ENCODE measurements at regions not wholly inside any gene's neighbourhood (a gene's known extent, or its start where the extent isn't known, plus 50 kb on each side); places are given as distances from the start of the nearest gene placed in this dataset.

DNA sequence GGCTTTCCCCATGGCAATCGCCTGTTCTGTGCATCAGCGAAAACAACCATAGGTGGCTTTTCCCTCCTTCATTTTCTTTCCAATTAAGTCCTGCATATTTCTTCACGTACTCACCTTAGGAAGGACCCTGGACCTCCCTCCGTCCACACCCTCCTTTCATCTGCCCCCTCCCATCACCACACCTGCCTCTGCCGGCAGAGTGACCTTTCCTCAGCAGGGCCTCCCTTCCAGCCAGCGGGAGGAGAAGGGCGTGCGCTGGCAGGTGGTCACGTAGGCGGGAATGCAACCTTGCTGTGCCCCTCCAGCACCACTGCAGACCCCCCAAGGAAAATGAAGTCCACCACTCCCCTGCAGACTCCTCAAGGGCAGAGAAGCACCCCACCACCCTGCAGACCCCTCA lies 61.1 kb downstream of the GSX1 start:
- Histone ChIP-seq H3K9ac (ENCODE audit: low read length) (no peak overlapping the region), H3K4me2 (ENCODE audit: low read length) (no peak overlapping the region), H2AFZ (ENCODE audit: low read depth, low read length) (no peak overlapping the region), H3K27me3 (ENCODE audit: insufficient read depth, low read length) (no peaks in the 10 kb centered on the region), H3K79me2 (ENCODE audit: insufficient read depth, low read length) (no peaks in the 10 kb centered on the region), H3K27ac (ENCODE audit: low read depth, low read length) (no peak overlapping the region), H3K36me3 (ENCODE audit: insufficient read depth, low read length) (no peaks in the 10 kb centered on the region), H3K4me1 (ENCODE audit: insufficient read depth, low read length) (no peaks in the 10 kb centered on the region), H4K20me1 (ENCODE audit: insufficient read depth, low read length) (no peaks in the 10 kb centered on the region), H3K9me3 (ENCODE audit: insufficient read depth, low read depth, low read length) (no peaks in the 10 kb centered on the region), H3K4me3 (ENCODE audit: insufficient read depth, low read depth, low read length) (no peak overlapping the region)
- Mint-ChIP-seq H3K27ac (ENCODE audit: unreplicated experiment) (no peak overlapping the region), H3K27me3 (ENCODE audit: low read depth, unreplicated experiment) (peaks cover 44% of the 10 kb centered on the region), H3K4me1 (ENCODE audit: low read depth, unreplicated experiment) (no peaks in the 10 kb centered on the region), H3K4me3 (ENCODE audit: unreplicated experiment) (no peak overlapping the region), H3K9me3 (ENCODE audit: unreplicated experiment) (peaks cover 5% of the 10 kb centered on the region), H3K36me3 (ENCODE audit: low read depth, unreplicated experiment) (no peaks in the 10 kb centered on the region)
- DNase-seq (ENCODE audit: low read depth) (no peak), FAIRE-seq (no peak)
- TF ChIP-seq CTCF (IDR thresholded peaks at IDR 0.05; ENCODE audit: insufficient read depth, low read depth, low read length) (no peak), EZH2 (IDR thresholded peaks at IDR 0.05; ENCODE audit: insufficient read depth, low read length) (no peak)

DNA sequence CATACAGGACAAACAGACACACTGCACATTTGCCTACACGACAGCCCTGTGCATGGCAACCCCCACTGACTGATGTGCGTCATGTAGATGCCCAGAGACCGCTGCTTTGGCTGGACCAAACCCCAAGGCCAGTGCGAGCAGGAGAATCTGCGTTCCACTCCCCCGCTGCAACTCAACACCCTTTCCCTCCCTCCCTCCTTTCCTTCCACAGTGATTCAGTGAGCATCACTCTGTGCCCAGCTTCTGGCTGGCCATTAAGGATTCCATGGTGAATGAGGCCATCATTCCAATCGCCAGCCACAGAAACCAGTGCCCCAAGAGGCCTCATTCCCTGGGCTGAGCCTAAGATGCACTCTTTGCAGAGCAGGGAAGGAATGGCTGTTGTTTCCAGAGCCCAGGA lies 61.6 kb downstream of the GSX1 start:
- peaks cover 44% of the 10 kb centered on the region for H3K27me3 Mint-ChIP-seq (ENCODE audit: low read depth, unreplicated experiment)
- H3K36me3 Mint-ChIP-seq (ENCODE audit: low read depth, unreplicated experiment), result no peaks in the 10 kb centered on the region
- H4K20me1 ChIP-seq (ENCODE audit: insufficient read depth, low read length), result no peaks in the 10 kb centered on the region
- peaks cover 5% of the 10 kb centered on the region for H3K9me3 Mint-ChIP-seq (ENCODE audit: unreplicated experiment)
- FAIRE-seq (no peak), DNase-seq (ENCODE audit: low read depth) (no peak)
- no peak overlapping the region for H2AFZ ChIP-seq (ENCODE audit: low read depth, low read length)
- no peak overlapping the region for H3K9ac ChIP-seq (ENCODE audit: low read length)
- H3K36me3 ChIP-seq (ENCODE audit: insufficient read depth, low read length), result no peaks in the 10 kb centered on the region
- TF ChIP-seq CTCF (IDR thresholded peaks at IDR 0.05; ENCODE audit: insufficient read depth, low read depth, low read length) (no peak), EZH2 (IDR thresholded peaks at IDR 0.05; ENCODE audit: insufficient read depth, low read length) (no peak)
- no peaks in the 10 kb centered on the region for H3K9me3 ChIP-seq (ENCODE audit: insufficient read depth, low read depth, low read length)
- no peak overlapping the region for H3K27ac ChIP-seq (ENCODE audit: low read depth, low read length)
- no peaks in the 10 kb centered on the region for H3K79me2 ChIP-seq (ENCODE audit: insufficient read depth, low read length)
- no peak overlapping the region for H3K27ac Mint-ChIP-seq (ENCODE audit: unreplicated experiment)
- no peaks in the 10 kb centered on the region for H3K4me1 Mint-ChIP-seq (ENCODE audit: low read depth, unreplicated experiment)
- no peak overlapping the region for H3K4me3 ChIP-seq (ENCODE audit: insufficient read depth, low read depth, low read length)
- H3K4me3 Mint-ChIP-seq (ENCODE audit: unreplicated experiment), result no peak overlapping the region
- H3K4me2 ChIP-seq (ENCODE audit: low read length), result no peak overlapping the region
- H3K4me1 ChIP-seq (ENCODE audit: insufficient read depth, low read length), result no peaks in the 10 kb centered on the region
- no peaks in the 10 kb centered on the region for H3K27me3 ChIP-seq (ENCODE audit: insufficient read depth, low read length)

- peaks cover 38% of the 10 kb centered on the region for H3K27me3 Mint-ChIP-seq (ENCODE audit: low read depth, unreplicated experiment)
- H3K9me3 ChIP-seq (ENCODE audit: insufficient read depth, low read depth, low read length), result no peaks in the 10 kb centered on the region
- FAIRE-seq, result no peak
Measured at GRCh38 chr13:27854606-27855005, 62.3 kb downstream of the GSX1 start.

More at GRCh38 chr13:27854606-27855005, 62.3 kb downstream of the GSX1 start:
- H3K4me1 ChIP-seq (ENCODE audit: insufficient read depth, low read length), result no peaks in the 10 kb centered on the region
- Mint-ChIP-seq H3K36me3 (ENCODE audit: low read depth, unreplicated experiment) (no peaks in the 10 kb centered on the region), H3K27ac (ENCODE audit: unreplicated experiment) (no peak overlapping the region), H3K9me3 (ENCODE audit: unreplicated experiment) (peaks cover 3% of the 10 kb centered on the region), H3K4me1 (ENCODE audit: low read depth, unreplicated experiment) (no peaks in the 10 kb centered on the region), H3K4me3 (ENCODE audit: unreplicated experiment) (no peak overlapping the region)
- no peak overlapping the region for H3K27ac ChIP-seq (ENCODE audit: low read depth, low read length)
- H3K36me3 ChIP-seq (ENCODE audit: insufficient read depth, low read length), result no peaks in the 10 kb centered on the region
- no peaks in the 10 kb centered on the region for H4K20me1 ChIP-seq (ENCODE audit: insufficient read depth, low read length)
- no peak overlapping the region for H2AFZ ChIP-seq (ENCODE audit: low read depth, low read length)
- no peak overlapping the region for H3K9ac ChIP-seq (ENCODE audit: low read length)
- TF ChIP-seq CTCF (IDR thresholded peaks at IDR 0.05; ENCODE audit: insufficient read depth, low read depth, low read length) (no peak), EZH2 (IDR thresholded peaks at IDR 0.05; ENCODE audit: insufficient read depth, low read length) (no peak)
- H3K4me2 ChIP-seq (ENCODE audit: low read length), result no peak overlapping the region
- no peak for DNase-seq (ENCODE audit: low read depth)
- H3K27me3 ChIP-seq (ENCODE audit: insufficient read depth, low read length), result no peaks in the 10 kb centered on the region
- H3K4me3 ChIP-seq (ENCODE audit: insufficient read depth, low read depth, low read length), result no peak overlapping the region
- no peaks in the 10 kb centered on the region for H3K79me2 ChIP-seq (ENCODE audit: insufficient read depth, low read length)

Measured in astrocyte (in vitro differentiated cells and primary cell).